RWPE1 (cell line): ENCODE measurements at regions not wholly inside any gene's neighbourhood (a gene's known extent, or its start where the extent isn't known, plus 50 kb on each side); places are given as distances from the start of the nearest gene placed in this dataset.

Source experiments
- CTCF ChIA-PET: fragments of 350-600 bp; sonication (Branson Sonifier 250); formaldehyde crosslinking; extraction: SDS; loops from one replicate; lab custom pipeline; 2021; lab: Yijun Ruan, JAX
- POLR2A ChIA-PET: fragments of 400-600 bp; formaldehyde crosslinking; extraction: SDS; loops from one replicate; lab custom pipeline; 2020; ENCODE audit warnings: antibody characterized with exemption; ENCODE audit not compliant: low non-redundant PET; lab: Yijun Ruan, JAX
- DNase-seq: peaks from one replicate; pipeline ENCODE4 v3.0.0; 2012; ENCODE audit warnings: low spot score
- H3K27ac ChIP-seq: fragments of 450-650 bp; 2 replicates; pipeline ENCODE4 v1.5.1; 2017
- CTCF ChIP-seq: fragments of 450-650 bp; conservative IDR thresholded peaks from 2 replicates; pipeline ENCODE4 v1.5.1; 2017; ENCODE audit warnings: low read depth, mild to moderate bottlenecking

GRCh38 chr4:175139205-175139604 is 221.0 kb downstream of the ADAM29 start:
- DNase-seq: no peak
- no peak overlapping the region for H3K27ac ChIP-seq
- TF ChIP-seq CTCF: no peak
- ChIA-PET POLR2A (no interaction called here), CTCF (no interaction called here)

GRCh38 chr4:175143116-175143515 is 225.0 kb downstream of the ADAM29 start:
- no peak for DNase-seq
- no peak for TF ChIP-seq CTCF
- ChIA-PET CTCF (no interaction called here), POLR2A (no interaction called here)
- no peak overlapping the region for H3K27ac ChIP-seq

DNA sequence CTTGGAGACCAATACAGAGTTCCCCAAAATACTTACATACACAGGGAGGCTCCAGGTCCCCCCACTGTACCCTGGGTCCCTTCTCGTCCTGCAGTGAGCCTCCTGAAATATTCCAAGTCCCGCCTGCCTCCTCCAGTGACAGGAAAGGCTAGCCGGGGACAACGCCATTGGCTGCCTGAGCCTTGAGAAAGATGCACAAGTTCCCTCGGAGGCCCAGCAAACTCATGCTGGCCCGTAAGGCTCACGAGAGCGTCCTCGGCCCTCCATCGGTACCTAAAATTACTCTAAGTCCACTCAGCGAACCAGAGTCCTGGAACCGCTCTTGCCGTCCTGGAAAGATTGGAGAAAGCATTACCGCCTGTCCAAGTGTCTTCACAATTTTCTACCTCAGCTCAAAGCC is 228.6 kb downstream of the ADAM29 start:
- no peak for DNase-seq
- ChIA-PET CTCF (interaction anchor here (0.7 kb wide), 1 partner anchor 908 kb away, joined by 3 read pairs; no protein-coding TSS in a partner anchor), POLR2A (no interaction called here)
- no peak overlapping the region for H3K27ac ChIP-seq
- no peak for TF ChIP-seq CTCF

GRCh38 chr4:175147233-175147632 is 229.1 kb downstream of the ADAM29 start:
- POLR2A ChIA-PET: no interaction called here
- TF ChIP-seq CTCF: no peak
- no peak for DNase-seq
- CTCF ChIA-PET: interaction anchor here (0.7 kb wide), 1 partner anchor 908 kb away, joined by 3 read pairs; no protein-coding TSS in a partner anchor
- H3K27ac ChIP-seq: no peak overlapping the region

DNA sequence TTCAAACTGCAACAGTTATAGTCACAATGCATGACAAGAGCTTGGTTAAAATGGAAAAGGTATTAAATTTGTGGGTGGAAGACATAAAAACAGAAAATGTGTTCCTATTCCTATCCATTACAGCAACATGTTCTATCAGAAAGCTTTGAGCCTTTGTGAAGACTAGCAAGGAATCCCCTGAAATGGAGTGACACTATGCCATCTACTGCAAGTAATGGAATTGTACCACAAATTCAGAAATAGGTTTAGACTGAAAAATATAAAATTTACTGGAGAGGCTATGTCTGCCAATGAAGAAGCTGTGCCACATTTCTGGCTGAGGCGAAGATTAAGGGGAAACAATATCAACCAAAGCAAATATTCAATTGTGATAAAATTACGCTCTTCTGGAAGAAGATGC is 247.9 kb downstream of the ADAM29 start:
- no peak for TF ChIP-seq CTCF
- DNase-seq: no peak
- POLR2A ChIA-PET: no interaction called here
- H3K27ac ChIP-seq: no peak overlapping the region
- CTCF ChIA-PET: no interaction called here

GRCh38 chr4:175176710-175177109 is 258.6 kb downstream of the ADAM29 start:
- DNase-seq: no peak
- POLR2A ChIA-PET: no interaction called here
- TF ChIP-seq CTCF: no peak
- CTCF ChIA-PET: no interaction called here
- no peak overlapping the region for H3K27ac ChIP-seq

DNA sequence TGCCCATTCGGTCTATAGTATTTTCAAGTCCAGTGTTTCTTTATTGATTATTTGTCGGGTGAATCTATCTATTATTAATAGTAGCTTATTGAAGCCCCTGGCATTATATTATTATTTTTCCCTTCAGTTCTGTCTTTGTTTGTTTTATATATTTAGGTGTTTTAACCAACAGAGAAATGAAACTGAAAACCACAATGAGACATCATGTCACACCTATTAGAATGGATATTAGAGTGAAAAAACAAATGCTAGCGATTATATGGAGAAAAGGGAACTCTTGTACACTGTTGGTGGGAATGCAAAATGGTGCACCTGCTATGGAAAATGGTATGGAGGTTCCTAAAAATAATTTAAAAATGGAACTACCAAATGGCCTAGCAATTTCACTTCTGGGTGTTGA is 272.5 kb downstream of the ADAM29 start:
- ChIA-PET POLR2A (no interaction called here), CTCF (no interaction called here)
- DNase-seq: no peak
- TF ChIP-seq CTCF: no peak
- H3K27ac ChIP-seq: no peak overlapping the region
